Sciatic nerve (tissue), 2 donors: ENCODE measurements at regions not wholly inside any gene's neighbourhood (a gene's known extent, or its start where the extent isn't known, plus 50 kb on each side); places are given as distances from the start of the nearest gene placed in this dataset.
"Not testable (repeated sequence)": the region's sequence is repeated elsewhere in the genome, so short reads cannot be mapped to it uniquely, and the experiment has no call there.

Experiments used
- ATAC-seq: fragments of 200-7000 bp; cut with Tn5 transposase; one replicate; pipeline ENCODE4 v1.9.1; 2020; ENCODE audit warnings: mild to moderate bottlenecking, moderate library complexity
- DNase-seq: peaks from one replicate; pipeline ENCODE4 v3.0.0-alpha.2; 2020; ENCODE audit warnings: low spot score
- intact Hi-C: fragments of 100-400 bp; cut with DNase I; formaldehyde crosslinking; loops from one replicate; pipeline ENCODE4 v1.14.2; 2022
- donor health status: DM: no; HTN: no; CAD: no.
- donor health status: DM: no; HTN: no; CAD: no.

- DNase-seq = no peak
- intact Hi-C loops = no loop called here
- ATAC-seq = no peak
These were observed 275.8 kb downstream of the LNPK start for GRCh38 chr2:175726223-175726622.

- no peak for ATAC-seq
- intact Hi-C loops = no loop called here
These were observed 292.8 kb downstream of the LNPK start for GRCh38 chr2:175709248-175709647.

GRCh38 chr2:175707322-175707721, 294.7 kb downstream of the LNPK start:
- no peak for DNase-seq
- no peak for ATAC-seq
- intact Hi-C loops = no loop called here

More at GRCh38 chr2:175709248-175709647, 292.8 kb downstream of the LNPK start:
- no peak for DNase-seq

GRCh38 chr2:175704568-175704967, 297.5 kb downstream of the LNPK start:
- ATAC-seq, DNase-seq, intact Hi-C loops: not testable (repeated sequence)

GRCh38 chr2:175698061-175698460, 304.0 kb downstream of the LNPK start:
- intact Hi-C loops = no loop called here
- no peak for ATAC-seq
- DNase-seq = no peak

- DNase-seq (no peak), ATAC-seq (no peak)
- intact Hi-C loops = no loop called here
These were observed 311.8 kb downstream of the LNPK start for GRCh38 chr2:175690113-175690837.

GRCh38 chr2:175688243-175688642, 313.8 kb downstream of the LNPK start:
- intact Hi-C loops = loop anchor here (10.0 kb wide), 1 partner anchor 397 kb away; the partner anchor contains the start of gene EVX2
- ATAC-seq (no peak), DNase-seq (no peak)

GRCh38 chr2:175687465-175687864, 314.6 kb downstream of the LNPK start:
- intact Hi-C loops = loop anchor here (10.0 kb wide), 1 partner anchor 397 kb away; the partner anchor contains the start of gene EVX2
- ATAC-seq (no peak), DNase-seq (no peak)

GRCh38 chr2:175686002-175686401, 316.1 kb downstream of the LNPK start:
- intact Hi-C loops = loop anchor here (10.0 kb wide), 1 partner anchor 399 kb away; the partner anchor contains the start of gene EVX2
- ATAC-seq = no peak
- DNase-seq = no peak

GRCh38 chr2:175684466-175684865, 317.6 kb downstream of the LNPK start:
- ATAC-seq (no peak), DNase-seq (no peak)
- intact Hi-C loops = loop anchor here (10.0 kb wide), 1 partner anchor 400 kb away; the partner anchor contains the start of gene EVX2

GRCh38 chr2:175679728-175680127, 322.3 kb downstream of the LNPK start:
- intact Hi-C loops = loop anchor here (10.0 kb wide), 1 partner anchor 405 kb away; the partner anchor contains the start of gene EVX2
- ATAC-seq (no peak), DNase-seq (no peak)

- no peak for ATAC-seq
- no peak for DNase-seq
- intact Hi-C loops = no loop called here
These were observed 322.8 kb downstream of the LNPK start for GRCh38 chr2:175679231-175679630.

- no peak for ATAC-seq
- DNase-seq = no peak
- intact Hi-C loops = no loop called here
These were observed 324.2 kb downstream of the LNPK start for GRCh38 chr2:175677880-175678279.

GRCh38 chr2:175676813-175677212, 325.3 kb downstream of the LNPK start:
- no peak for ATAC-seq
- intact Hi-C loops = no loop called here
- no peak for DNase-seq

GRCh38 chr2:175668804-175669203, 333.3 kb downstream of the LNPK start:
- intact Hi-C loops, ATAC-seq, DNase-seq: not testable (repeated sequence)

GRCh38 chr2:175662335-175662734, 339.7 kb downstream of the LNPK start:
- intact Hi-C loops = no loop called here
- ATAC-seq (no peak), DNase-seq (no peak)

GRCh38 chr2:175648577-175649063, 353.4 kb downstream of the LNPK start:
- no peak for ATAC-seq
- DNase-seq = no peak
- intact Hi-C loops = no loop called here

- intact Hi-C loops = no loop called here
- DNase-seq (no peak), ATAC-seq (no peak)
These were observed 355.0 kb downstream of the LNPK start for GRCh38 chr2:175647058-175647457.

- DNase-seq (no peak), ATAC-seq (no peak)
- intact Hi-C loops = no loop called here
These were observed 361.4 kb downstream of the LNPK start for GRCh38 chr2:175640655-175641054.

GRCh38 chr2:175633227-175633626, 368.8 kb downstream of the LNPK start:
- ATAC-seq = no peak
- intact Hi-C loops = no loop called here
- DNase-seq = no peak

- DNase-seq (no peak), ATAC-seq (no peak)
These were observed 370.8 kb downstream of the LNPK start for GRCh38 chr2:175631245-175631623.

More at GRCh38 chr2:175631245-175631623, 370.8 kb downstream of the LNPK start:
- intact Hi-C loops = no loop called here
